Stomach (tissue), 4 donors: ENCODE measurements at regions not wholly inside any gene's neighbourhood (a gene's known extent, or its start where the extent isn't known, plus 50 kb on each side); places are given as distances from the start of the nearest gene placed in this dataset.

Experiments used
- EP300 ChIP-seq: sonication (generic); formaldehyde crosslinking; IDR thresholded peaks from one replicate; pipeline ENCODE4 v1.6.1; 2017; ENCODE audit warnings: antibody characterized with exemption
- TF ChIP-seq, protein P1 (sequence below), 7 experiments: fragments of 450-650 bp in 4 of 7; fragments of 200-600 bp in 3 of 7; sonication (generic) in 3 of 7; IDR thresholded peaks; one replicate each; pipeline ENCODE4 v1.5.1; 2016 to 2019; ENCODE audit warnings: antibody characterized with exemption in 7 of 7, control low read depth in 2 of 7, mild to moderate bottlenecking in 1 of 7

DNA sequence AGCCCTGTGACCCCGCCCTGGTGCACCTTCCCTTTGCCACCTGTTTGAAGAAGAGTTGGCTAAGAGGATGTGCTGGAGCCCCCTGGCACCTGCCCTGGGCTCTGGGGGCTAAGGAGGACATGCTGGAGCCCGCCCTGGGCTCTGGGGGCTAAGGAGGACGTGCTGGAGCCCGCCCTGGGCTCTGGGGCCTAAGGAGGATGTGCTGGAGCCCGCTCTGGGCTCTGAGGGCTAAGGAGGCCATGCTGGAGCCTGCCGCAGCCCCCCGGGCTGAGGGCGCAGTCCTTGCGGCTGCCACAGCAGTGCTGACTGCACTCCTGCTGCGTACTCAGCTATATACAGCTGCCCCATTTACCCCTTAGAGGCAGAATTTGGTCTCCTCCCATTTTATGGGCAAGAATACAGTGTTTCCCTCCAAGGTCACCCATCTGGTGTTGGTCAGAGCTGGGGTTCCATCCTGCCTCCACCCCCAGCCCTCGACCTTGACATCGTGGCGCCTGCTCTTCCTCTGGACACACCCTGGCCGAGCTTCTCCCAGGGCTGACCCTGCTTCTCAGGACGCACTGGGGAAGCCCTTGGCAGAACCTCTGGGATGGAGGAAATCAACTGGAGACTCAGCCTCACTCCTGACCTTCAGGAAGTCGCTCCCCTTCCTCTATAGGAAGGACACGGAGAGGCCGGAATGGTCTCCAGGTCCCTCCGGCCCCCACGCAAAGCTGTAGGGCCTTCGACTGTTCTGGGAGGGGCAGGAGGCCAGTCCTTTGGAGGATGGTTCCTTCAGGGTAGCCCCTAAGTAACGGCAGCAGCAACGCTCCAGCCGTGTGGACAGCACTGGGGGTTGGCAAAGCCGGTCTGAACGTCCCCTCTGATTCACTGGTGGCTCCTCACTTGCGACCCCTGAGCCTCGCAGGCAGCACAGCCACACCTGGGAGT is 65.0 kb upstream of the HPCAL1 start:
- TF ChIP-seq, protein P1, sequence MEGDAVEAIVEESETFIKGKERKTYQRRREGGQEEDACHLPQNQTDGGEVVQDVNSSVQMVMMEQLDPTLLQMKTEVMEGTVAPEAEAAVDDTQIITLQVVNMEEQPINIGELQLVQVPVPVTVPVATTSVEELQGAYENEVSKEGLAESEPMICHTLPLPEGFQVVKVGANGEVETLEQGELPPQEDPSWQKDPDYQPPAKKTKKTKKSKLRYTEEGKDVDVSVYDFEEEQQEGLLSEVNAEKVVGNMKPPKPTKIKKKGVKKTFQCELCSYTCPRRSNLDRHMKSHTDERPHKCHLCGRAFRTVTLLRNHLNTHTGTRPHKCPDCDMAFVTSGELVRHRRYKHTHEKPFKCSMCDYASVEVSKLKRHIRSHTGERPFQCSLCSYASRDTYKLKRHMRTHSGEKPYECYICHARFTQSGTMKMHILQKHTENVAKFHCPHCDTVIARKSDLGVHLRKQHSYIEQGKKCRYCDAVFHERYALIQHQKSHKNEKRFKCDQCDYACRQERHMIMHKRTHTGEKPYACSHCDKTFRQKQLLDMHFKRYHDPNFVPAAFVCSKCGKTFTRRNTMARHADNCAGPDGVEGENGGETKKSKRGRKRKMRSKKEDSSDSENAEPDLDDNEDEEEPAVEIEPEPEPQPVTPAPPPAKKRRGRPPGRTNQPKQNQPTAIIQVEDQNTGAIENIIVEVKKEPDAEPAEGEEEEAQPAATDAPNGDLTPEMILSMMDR (IDR thresholded peaks at IDR 0.05): no peak
- no peak for TF ChIP-seq EP300
